Neural progenitor cell (in vitro differentiated cells): ENCODE measurements at regions not wholly inside any gene's neighbourhood (a gene's known extent, or its start where the extent isn't known, plus 50 kb on each side); places are given as distances from the start of the nearest gene placed in this dataset.

ENCODE experiments used
- EZH2phosphoT487 ChIP-seq: fragments of 200-600 bp; sonication (generic); IDR thresholded peaks from 2 replicates; pipeline ENCODE4 v1.6.1; 2017; ENCODE audit warnings: antibody characterized with exemption
- TF ChIP-seq, protein P1 (sequence below): fragments of 200-600 bp; sonication (generic); IDR thresholded peaks from 2 replicates; pipeline ENCODE4 v1.5.1; 2017; ENCODE audit warnings: antibody characterized with exemption, mild to moderate bottlenecking

- TF ChIP-seq, protein P1, sequence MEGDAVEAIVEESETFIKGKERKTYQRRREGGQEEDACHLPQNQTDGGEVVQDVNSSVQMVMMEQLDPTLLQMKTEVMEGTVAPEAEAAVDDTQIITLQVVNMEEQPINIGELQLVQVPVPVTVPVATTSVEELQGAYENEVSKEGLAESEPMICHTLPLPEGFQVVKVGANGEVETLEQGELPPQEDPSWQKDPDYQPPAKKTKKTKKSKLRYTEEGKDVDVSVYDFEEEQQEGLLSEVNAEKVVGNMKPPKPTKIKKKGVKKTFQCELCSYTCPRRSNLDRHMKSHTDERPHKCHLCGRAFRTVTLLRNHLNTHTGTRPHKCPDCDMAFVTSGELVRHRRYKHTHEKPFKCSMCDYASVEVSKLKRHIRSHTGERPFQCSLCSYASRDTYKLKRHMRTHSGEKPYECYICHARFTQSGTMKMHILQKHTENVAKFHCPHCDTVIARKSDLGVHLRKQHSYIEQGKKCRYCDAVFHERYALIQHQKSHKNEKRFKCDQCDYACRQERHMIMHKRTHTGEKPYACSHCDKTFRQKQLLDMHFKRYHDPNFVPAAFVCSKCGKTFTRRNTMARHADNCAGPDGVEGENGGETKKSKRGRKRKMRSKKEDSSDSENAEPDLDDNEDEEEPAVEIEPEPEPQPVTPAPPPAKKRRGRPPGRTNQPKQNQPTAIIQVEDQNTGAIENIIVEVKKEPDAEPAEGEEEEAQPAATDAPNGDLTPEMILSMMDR: no peak
- TF ChIP-seq EZH2phosphoT487: no peak
These were observed 719.4 kb upstream of the ADAMTS16 start for GRCh38 chr5:4420681-4421080.
